GM20431 (cell line): ENCODE measurements at regions not wholly inside any gene's neighbourhood (a gene's known extent, or its start where the extent isn't known, plus 50 kb on each side); places are given as distances from the start of the nearest gene placed in this dataset.

Source experiments
- in situ Hi-C: fragments of 300-500 bp; cut with MseI, MboI; formaldehyde crosslinking; loops from one replicate; pipeline ENCODE4 v1.15.0; 2020; ENCODE audit warnings: low sequenced_read_pairs; ENCODE audit not compliant: unreplicated experiment

DNA sequence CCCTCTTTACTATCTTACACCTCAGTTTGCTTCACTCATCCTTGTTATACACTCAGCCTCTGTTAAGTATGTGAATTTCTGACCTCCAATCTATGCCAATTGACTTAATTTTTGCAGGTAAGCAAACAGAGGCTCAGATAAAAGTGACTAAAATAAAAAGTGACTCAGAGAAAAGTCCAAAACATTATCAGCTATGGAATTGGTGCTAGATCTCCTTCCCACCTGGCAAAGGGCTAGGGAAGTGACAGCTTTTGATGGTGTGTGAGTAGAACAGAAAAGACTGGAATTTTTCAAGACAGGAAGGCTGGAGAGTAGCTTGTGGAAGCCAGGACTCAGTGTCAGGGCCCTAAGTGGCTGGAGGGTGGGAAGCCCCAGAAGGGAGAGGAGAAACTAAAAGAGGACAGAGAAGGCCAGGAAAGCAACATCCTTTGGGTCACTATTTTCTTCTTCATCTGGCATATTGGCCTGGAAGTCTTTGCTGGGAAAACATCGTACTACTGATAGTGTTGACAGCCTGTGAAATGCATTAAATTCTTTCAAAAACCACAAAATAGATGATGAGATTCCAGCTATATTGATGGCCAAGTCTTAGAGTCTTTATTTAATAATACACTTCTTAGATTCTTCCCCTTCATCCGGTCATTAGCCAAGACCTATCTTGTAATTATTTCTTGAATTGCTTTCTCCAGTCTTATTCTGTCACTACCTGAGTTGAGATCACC is 392.8 kb downstream of the RAPGEF2 start:
- in situ Hi-C loops, result no loop called here

DNA sequence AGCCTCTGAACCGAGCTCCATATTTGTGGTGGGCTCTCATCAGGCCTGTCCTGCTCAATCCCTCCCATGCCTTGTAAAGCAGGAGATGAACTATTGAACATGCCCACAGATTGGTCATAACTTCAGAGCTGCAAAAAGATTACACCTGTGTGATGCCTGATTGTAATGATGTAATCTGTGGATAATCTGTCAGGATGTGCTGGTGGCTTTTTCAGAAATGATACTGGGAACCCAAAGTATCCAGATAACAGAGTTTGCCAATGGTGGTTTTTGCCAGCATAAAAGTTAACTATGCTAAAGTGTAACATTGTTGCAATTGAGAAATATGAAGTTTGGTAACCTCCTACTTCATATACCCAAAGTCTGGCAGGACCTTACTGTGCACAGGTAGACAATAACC is 393.4 kb downstream of the RAPGEF2 start:
- in situ Hi-C loops, result no loop called here

DNA sequence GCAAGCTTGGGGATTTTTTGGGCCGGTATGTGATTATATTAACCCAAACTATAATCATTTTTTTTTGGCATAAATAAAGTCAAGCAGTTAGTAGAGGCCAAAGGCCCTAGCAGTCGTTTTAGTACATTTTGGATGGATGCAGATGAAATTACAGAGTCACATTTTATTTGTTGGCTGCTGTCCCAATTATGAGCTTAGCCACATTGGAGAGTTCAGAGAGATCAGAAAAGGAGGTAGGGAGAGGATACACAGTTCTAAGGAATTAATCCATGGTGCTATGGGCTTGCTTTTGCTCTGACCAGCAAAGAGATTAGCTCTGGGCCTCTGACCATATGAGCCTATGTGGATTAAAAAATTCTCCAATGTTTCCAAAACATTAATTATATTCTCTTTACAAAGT is 395.1 kb downstream of the RAPGEF2 start:
- in situ Hi-C loops, result no loop called here

DNA sequence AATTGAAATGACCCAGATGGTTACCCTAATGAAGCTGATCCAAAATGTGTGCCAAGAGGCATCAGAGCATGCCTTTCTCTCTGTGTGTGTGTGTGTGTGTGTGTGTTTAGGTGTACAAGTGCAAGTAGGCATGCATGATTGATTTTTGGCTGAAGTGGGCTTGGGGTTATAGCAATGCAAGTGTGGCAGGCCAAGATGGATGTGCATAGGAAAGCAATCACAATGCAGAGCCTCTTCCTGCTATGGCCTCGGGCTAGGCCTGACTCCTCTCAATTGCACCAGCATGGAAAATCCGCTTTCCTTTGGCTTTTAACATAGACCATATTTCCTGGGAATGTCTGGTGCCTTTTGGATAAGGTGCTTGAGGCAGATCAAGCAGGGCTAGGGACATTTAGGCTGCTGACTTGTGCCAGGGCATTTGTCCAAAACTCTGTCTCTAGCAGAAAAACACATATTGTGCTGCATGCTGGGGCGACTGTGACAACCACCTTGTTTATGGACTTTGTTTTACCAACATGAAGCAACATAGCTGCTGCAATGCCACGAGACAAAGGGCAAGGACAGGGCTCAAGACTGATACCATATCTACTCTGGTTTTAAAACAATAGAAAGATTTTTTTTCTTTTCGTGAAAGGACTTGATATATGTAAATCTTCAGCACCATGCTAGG is 395.7 kb downstream of the RAPGEF2 start:
- in situ Hi-C loops, result no loop called here

DNA sequence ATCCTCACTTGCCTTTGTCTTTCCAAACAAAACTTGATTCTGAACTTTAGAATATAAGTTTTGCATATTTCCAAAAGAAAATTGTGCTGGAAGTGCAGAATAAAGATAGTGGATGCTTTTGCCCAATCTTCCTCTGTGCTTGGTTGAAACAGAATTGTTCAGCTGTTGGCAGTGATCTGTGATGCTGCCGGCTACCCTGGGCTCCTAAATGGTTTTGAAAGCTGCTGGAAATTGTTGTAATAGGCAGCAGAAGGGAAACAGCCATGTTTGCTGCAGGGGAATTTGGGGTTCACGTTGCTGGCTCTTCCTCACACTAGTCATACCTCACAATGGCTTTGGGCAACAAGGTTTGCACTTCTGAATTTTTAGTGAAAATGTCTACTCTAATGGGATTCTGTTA is 398.0 kb downstream of the RAPGEF2 start:
- in situ Hi-C loops, result no loop called here

DNA sequence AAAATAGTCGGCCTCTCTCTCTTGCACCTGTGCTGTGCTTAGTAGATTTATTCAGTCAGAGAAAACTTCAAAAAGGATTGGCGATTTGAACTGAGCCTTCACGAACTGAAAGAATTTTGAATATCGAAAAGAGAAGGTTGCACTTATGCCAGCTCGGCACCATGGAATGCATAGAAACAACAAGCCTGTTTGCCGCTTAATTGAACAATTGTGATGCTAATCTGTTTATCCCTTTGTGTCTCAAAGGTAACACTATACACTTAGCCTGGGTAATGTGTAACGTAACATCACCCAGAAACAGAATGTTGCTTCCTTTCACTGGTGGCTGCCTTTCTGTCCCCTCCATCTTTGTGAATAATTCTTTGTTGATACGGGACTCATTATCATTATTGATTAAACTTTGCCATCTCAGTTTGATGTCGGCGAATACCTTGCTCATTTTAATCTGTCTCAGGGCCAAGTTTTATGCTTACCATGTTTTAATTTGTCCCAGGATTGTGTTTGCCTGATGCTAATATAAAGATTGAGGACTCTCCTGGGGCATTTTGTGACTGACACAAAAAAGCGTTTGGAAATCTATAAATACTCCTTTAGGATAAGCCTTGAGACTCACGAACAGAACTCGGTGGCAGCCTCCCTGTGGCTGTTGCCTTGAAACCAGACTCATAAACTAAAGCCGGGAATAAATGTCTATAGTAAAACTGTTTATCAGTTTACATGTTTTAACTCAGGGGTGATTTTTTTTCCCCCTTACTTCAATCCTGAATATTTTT is 400.5 kb downstream of the RAPGEF2 start:
- in situ Hi-C loops, result no loop called here

DNA sequence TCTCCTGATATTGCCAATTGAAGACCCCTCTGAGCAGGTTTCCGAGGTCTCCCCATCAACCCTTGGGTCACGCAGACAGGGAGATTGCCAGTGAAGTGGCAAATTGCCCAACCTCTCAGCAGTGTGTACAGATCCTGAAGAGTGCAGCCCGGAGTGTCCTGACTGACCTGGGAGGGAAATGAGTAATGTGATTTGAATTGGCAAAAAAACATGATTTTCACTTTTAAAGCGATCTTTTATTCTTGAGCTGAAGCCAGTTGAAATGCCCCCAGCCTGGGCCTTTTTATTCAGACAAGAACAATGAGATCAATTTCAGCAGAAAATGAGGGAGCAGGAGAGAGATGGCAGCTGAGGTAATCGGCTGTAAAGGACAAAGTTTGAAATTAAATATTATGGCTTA is 401.8 kb downstream of the RAPGEF2 start:
- in situ Hi-C loops, result no loop called here

DNA sequence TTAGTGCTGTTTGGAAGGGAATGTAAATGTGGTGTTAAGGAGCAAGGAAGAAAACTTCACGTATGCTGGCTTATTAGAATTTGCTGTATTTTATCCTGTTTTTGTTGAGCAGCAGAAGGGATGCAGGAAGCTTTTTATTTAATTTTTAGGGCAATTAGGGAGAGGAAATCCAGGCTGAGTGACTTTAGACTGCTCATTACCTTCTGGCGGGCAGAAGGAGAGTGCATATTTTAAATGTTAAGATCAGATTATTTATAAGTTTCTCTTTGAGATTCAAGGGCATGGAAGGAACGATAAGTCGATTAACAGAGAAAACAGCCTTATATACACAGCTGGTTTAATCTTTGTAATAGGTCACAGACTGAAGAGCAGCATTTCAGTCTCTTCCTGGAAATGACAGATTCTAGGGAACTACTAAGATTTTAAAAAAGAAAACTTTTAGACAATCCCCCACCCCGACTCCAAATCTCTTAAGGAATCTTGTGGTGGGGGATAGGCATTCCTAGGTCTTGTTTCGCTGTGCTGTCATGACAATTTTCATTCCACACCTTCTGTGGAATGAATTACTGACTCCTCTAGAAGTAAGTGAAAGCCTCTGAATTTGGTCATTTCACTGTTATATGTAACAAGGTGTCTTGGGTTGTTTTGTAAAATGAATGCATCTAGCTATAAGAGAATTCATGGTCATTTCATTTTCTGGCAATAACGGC is 402.5 kb downstream of the RAPGEF2 start:
- in situ Hi-C loops, result no loop called here

DNA sequence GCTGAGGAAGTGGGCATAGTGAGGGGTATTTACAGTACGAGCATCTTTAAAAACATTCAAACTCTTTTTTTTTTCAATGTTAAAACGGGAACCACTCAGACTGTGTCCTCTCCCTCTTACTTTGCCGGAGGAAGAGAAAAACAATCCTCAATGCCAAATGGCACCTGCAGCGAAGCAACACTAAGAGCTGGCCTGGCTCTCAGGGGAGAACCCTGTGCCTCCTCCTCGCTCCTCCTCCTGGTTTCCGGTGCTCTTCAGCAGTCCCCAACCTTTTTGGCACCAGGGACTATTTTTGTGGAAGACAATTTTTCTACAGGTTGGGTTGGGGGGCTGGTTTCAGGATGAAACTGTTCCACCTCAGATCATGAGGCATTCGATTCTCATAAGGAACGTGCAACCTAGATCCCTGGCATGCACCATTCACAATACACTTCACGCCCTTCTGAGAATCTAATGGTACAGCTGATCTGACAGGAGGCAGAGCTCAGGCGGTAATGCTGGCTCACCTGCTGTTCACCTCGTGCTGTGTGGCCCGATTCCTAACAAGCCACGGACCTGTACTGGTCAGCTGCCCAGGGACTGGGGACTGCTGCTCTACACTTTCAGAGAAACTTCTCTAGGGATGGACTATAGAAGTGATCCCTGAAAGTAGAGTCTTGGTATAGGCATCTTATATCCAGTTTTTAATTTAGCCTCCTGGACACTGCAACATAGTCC is 404.1 kb downstream of the RAPGEF2 start:
- in situ Hi-C loops, result no loop called here

DNA sequence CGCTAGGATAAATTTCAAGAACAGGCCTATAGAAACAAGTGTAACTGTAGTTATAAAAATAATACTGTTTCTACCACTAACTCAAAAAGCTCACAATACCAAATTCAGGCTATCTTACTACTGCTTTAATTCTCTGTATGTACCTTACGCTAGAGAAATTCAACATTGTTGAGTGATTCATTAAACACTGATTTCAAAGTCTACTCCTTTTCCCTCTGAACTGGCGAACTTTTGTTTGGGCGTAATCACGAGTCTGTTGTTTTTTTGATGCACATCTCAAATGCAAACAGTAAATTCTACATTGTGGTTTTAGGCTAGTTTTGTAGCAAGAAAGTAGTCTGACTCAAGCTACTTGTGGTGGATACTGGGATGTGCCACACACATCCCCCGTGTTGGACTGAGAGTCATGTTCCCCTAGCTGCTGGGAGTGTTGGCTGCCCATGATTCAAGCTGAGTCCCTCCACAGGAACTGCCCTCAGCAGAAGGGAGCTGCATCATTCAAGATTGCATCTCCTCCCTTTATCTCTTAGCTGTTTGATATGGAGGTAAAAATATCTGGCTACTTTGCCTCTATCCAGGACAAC is 406.1 kb downstream of the RAPGEF2 start:
- in situ Hi-C loops, result no loop called here

DNA sequence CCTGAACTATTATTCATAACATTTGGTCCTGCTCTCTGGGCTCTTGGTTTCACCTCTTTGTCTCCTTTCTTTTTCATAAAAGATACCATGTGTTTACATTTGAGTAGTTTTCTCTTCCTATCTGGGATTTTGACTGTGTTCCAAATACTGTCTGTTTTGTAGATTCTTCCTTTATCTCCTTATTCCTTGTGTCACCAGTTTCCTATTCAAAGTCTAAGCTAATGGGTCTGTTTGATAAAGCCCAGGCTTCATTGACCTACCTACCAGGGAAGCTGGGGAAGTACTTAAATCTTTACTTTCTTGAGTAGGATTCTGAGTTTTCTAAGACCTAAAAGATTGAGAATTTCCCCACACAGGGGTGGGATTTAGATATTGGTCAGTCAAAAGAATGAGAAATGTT is 409.5 kb downstream of the RAPGEF2 start:
- in situ Hi-C loops, result no loop called here

DNA sequence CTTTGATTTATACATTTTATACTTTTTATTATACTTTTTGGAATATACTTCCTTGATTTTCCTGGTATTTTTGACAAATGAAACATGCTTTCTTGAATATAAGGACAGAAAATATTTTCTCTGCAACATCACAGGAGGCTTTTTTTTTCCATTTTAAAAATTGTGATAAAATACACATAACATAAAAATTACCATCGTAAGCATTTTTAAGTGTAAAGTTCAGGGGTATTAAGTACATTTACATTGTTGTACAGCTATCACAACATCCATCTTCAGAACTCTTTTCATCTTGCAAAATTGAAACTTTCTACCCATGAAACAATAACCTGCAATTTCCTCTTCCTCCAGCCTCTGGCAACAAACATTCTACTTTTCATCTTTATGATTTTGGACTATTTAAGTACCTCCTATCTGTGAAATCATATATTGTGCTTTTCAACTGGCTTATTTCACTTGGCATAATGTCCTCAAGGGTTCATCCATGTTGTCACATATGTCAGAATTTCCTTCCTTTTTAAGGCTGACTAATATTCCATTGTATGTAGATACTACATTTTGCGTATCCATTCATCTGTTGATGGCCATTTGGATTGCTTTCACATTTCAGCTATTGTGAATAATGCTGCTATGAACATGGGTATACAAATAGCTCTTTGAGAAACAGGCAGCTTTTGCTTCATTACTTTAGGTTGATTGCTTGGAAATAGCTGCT is 412.6 kb downstream of the RAPGEF2 start:
- in situ Hi-C loops, result no loop called here

DNA sequence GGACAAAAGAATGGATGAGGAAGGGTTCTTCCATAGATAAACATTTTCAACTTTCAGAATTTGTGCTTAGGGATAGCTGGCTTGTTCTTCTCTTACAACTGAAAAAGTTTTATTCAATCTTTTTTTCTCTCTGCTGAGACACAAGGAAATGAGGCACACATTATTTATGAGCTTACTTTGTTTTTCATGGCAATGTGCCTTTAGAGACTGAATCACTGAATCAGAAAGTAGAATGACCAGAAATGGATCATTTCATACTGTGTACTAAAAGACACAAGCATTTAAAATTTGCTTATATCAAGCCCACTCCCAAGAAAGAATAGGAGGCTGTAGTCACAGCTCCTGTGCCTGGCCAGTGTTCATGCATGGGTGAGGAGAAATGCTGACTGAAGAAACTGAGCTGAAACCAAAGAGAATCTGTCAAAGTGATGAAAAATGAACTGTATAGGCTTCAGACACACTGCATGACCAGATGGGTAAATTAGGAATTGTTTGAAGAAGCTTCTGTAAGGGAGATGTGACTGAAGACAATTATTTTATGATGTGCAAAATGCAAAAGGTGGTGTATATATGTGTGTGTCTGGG is 413.8 kb downstream of the RAPGEF2 start:
- in situ Hi-C loops, result no loop called here

DNA sequence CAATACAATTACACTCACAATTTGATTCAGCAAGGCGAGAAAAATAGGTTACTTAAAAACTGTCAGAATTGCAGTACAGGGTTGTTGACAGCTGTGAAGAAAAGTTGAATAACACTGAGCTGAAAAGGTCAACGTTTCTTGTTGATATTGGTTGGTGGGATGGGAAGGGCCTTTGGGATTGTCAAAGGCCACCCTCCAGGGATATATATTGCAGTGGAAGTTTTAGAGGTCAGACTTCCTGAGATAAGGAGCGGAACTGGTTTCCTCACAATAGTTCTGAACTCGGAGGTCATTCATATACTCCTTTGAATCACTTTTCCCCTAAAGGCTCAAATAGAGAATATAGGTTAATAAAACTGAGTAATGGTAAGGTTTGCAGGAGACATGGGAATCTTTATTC is 417.2 kb downstream of the RAPGEF2 start:
- in situ Hi-C loops, result no loop called here

DNA sequence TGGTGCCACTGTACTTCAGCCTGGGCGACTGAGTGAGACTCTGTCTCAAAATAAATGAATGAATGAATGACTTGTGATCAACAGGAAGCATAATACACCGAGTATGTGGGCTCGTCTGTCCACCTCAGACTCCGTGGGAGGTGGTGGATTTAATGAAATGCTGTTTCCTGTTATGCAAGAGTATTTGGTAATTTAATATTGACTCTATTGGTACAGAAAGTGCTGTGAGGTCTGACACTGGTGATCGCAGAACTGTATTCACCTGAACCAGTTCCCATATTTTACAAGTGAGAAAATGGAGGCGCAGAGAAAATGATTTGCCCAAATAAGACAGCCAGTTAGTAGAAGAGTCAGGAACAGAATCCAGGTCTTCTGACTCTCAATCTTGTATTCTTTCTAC is 423.3 kb downstream of the RAPGEF2 start:
- in situ Hi-C loops, result no loop called here

DNA sequence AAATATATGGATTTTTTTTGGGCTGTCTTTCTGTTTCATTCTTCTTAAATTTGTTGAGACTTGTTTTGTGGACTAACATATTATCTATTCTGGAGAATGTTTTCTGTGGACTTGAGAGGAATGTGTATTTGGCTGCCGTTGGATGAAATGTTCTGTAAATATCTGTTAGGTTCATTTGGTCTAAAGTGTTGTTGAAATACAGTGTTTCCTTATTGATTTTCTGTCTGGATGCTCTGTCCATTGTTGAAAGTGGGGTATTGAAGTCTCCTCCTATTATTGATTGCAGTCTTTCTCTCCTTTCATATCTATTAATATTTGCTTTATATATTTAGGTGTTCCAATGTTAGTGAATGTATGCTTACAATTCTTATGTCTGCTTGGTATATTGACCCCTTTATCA is 431.8 kb downstream of the RAPGEF2 start:
- in situ Hi-C loops, result no loop called here

DNA sequence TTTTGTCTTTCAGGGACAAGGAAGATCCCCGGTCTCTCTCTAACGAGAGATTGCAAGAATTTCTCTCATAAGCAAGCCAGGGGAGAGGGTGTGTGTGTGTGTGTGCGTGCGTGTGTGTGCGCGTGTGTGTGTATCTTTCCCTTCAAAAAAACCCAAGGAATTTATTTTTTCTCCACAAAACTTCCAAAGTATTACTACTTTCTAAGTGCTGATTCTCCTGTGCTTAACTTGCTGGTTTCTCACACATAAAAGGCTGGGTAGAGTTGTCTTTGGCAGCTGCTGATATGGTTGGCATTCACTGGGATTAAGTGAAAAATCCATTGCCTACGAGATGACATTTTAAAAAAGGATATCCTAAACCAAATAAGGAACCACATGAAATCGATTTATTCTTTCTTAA is 435.7 kb downstream of the RAPGEF2 start:
- in situ Hi-C loops, result no loop called here

DNA sequence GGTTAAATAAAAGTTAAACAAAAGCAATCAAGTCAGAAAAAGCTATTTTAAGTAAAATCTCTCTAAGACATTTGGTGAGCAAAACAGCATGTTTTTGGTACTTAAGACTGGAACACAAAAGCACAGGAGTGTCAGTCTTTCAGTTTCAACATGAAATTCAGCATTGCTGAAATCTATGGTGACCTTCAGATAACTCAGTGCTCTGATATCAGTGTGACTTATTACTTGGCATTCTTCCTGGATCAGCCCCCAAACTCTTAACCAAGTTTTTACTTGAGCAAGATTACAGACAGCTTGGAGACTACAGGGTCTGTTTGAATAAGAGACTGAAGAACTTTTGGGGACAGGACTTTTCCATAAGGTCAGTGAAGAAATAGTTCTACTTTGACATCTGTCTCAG is 437.2 kb downstream of the RAPGEF2 start:
- in situ Hi-C loops, result no loop called here

DNA sequence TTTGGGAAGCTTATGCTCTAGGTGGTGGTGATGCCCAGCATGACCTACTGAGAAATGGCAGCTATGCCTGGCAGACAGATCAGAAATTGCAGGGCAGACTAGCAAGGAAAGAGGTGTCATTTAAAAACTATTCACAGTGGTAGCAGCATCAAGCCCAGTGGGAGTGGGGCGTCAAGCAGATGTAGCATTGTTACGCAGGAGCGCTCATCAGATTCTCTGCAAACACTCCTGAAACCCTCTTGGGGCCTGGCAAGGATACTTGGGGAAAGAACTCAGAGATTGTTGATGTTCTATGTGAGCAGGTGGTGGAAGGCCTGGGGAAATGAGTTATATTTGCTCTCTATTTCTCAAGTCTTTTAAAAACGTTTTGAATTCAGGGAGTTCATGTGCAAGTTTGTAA is 437.6 kb downstream of the RAPGEF2 start:
- in situ Hi-C loops, result no loop called here
